GM12878 (cell line): ENCODE measurements at regions not wholly inside any gene's neighbourhood (a gene's known extent, or its start where the extent isn't known, plus 50 kb on each side); places are given as distances from the start of the nearest gene placed in this dataset.

ENCODE experiments used
- CREB1 ChIP-seq: IDR thresholded peaks from 2 replicates; pipeline ENCODE4 v1.6.1; 2012; ENCODE audit warnings: low read depth, mild to moderate bottlenecking, inconsistent platforms
- CTCF ChIP-seq, 3 experiments: IDR thresholded peaks in 2 of 3; conservative IDR thresholded peaks in 1 of 3; 2 replicates each; pipeline ENCODE4 v1.5.1; 2011; ENCODE audit warnings: low read depth in 3 of 3, low read length in 3 of 3, mild to moderate bottlenecking in 3 of 3, control low read depth in 2 of 3, moderate library complexity in 2 of 3, inconsistent platforms in 1 of 3, mixed read lengths in 1 of 3; ENCODE audit not compliant: control insufficient read depth in 2 of 3, insufficient read depth in 1 of 3; ENCODE audit errors: extremely low read depth in 1 of 3
- NKRF ChIP-seq: fragments of 450-650 bp; conservative IDR thresholded peaks from 2 replicates; pipeline ENCODE4 v1.6.1; 2017; ENCODE audit warnings: mild to moderate bottlenecking, moderate library complexity
- NR2F1 ChIP-seq: fragments of 450-650 bp; conservative IDR thresholded peaks from 2 replicates; pipeline ENCODE4 v1.6.1; 2017; ENCODE audit warnings: mild to moderate bottlenecking
- POLR2AphosphoS5 ChIP-seq: IDR thresholded peaks from 2 replicates; pipeline ENCODE4 v1.6.1; 2011; ENCODE audit warnings: mild to moderate bottlenecking, low read length, inconsistent platforms

GRCh38 chr11:115901069-115901468, 396.9 kb upstream of the CADM1 start:
- TF ChIP-seq NKRF (no peak), CTCF (IDR thresholded peaks at IDR 0.05 in 2 of 3, conservative IDR thresholded peaks at IDR 0.05 in 1 of 3; ENCODE audit: control insufficient read depth in 2 of 3, extremely low read depth in 1 of 3, insufficient read depth in 1 of 3, low read depth in 3 of 3, low read length in 3 of 3) (no peak), NR2F1 (no peak), CREB1 (no peak), POLR2AphosphoS5 (no peak)
